ENCODE measurements at regions not wholly inside any gene's neighbourhood (a gene's known extent, or its start where the extent isn't known, plus 50 kb on each side); places are given as distances from the start of the nearest gene placed in this dataset.

GRCh38 chrX:45571453-45571852 is 370.8 kb upstream of the DIPK2B start:
- POLR2A ChIA-PET, result no interaction called here
- H3K9me3 ChIP-seq, result no peaks in the 10 kb centered on the region
- CTCF ChIA-PET, result interaction anchor here (1.0 kb wide), 1 partner anchor 10 kb away, joined by 3 read pairs; no protein-coding TSS in a partner anchor
- 78% methylated on average over 4 of the region's 4 CpGs for WGBS (ENCODE audit: missing lambda C conversion rate)
- H3K27ac ChIP-seq, result no peak overlapping the region
- FAIRE-seq (no peak), ATAC-seq (no peak), DNase-seq (ENCODE audit: low read depth in 1 of 2, low spot score in 1 of 2) (no peak)
- H3K4me3 ChIP-seq, result no peak overlapping the region
- no peaks in the 10 kb centered on the region for H3K4me1 ChIP-seq
- TF ChIP-seq NPAS2 (CRISPR knock-in tag; IDR thresholded peaks at IDR 0.05; ENCODE audit: borderline replicate concordance) (no peak), EHF (CRISPR knock-in tag; IDR thresholded peaks at IDR 0.05) (no peak), ELK1 (IDR thresholded peaks at IDR 0.05; ENCODE audit: low read depth, low read length) (no peak), EP300 (IDR thresholded peaks at IDR 0.05) (no peak), POLR2AphosphoS2 (conservative IDR thresholded peaks at IDR 0.05; ENCODE audit: low read length) (no peak), HOXB13 (CRISPR knock-in tag; IDR thresholded peaks at IDR 0.05; ENCODE audit: low read depth) (no peak), RNF2 (IDR thresholded peaks at IDR 0.05; ENCODE audit: borderline replicate concordance, low read depth) (no peak), TFCP2L1 (CRISPR knock-in tag; IDR thresholded peaks at IDR 0.05) (no peak), ATOH8 (CRISPR knock-in tag; IDR thresholded peaks at IDR 0.05; ENCODE audit: low read depth) (no peak), ZFP36 (IDR thresholded peaks at IDR 0.05; ENCODE audit: borderline replicate concordance, partially characterized antibody) (no peak), MYC (IDR thresholded peaks at IDR 0.05; ENCODE audit: borderline replicate concordance, low read length) (no peak)
- no peak overlapping the region for H3K4me2 ChIP-seq

GRCh38 chrX:45566456-45566855 is 365.8 kb upstream of the DIPK2B start:
- ATAC-seq (no peak), DNase-seq (ENCODE audit: low read depth in 1 of 2, low spot score in 1 of 2) (no peak), FAIRE-seq (peak; percentile 13)
- Histone ChIP-seq H3K9me3 (no peaks in the 10 kb centered on the region), H3K27ac (no peak overlapping the region), H3K4me3 (no peak overlapping the region), H3K4me2 (no peak overlapping the region), H3K4me1 (no peaks in the 10 kb centered on the region)
- WGBS (ENCODE audit: missing lambda C conversion rate), result 52% methylated on average over 2 of the region's 2 CpGs
- ChIA-PET POLR2A (no interaction called here), CTCF (no interaction called here)
- TF ChIP-seq TP53 (CRISPR knock-in tag; IDR thresholded peaks at IDR 0.05), result no peak
- TF ChIP-seq HMGXB4 (CRISPR knock-in tag; IDR thresholded peaks at IDR 0.05; ENCODE audit: borderline replicate concordance), result no peak
- no peak for TF ChIP-seq NR3C1 (IDR thresholded peaks at IDR 0.05)
- no peak for TF ChIP-seq EHMT2 (IDR thresholded peaks at IDR 0.05; ENCODE audit: low read depth)
- TF ChIP-seq EP300 (IDR thresholded peaks at IDR 0.05), result no peak
- TF ChIP-seq CEBPB (IDR thresholded peaks at IDR 0.05), result no peak
- TF ChIP-seq HDAC2 (IDR thresholded peaks at IDR 0.05), result no peak
- no peak for TF ChIP-seq ATOH8 (CRISPR knock-in tag; IDR thresholded peaks at IDR 0.05; ENCODE audit: low read depth)
- TF ChIP-seq POLR2AphosphoS2 (conservative IDR thresholded peaks at IDR 0.05; ENCODE audit: low read length), result no peak
- no peak for TF ChIP-seq RARB (CRISPR knock-in tag; IDR thresholded peaks at IDR 0.05)
- TF ChIP-seq MAZ (IDR thresholded peaks at IDR 0.05; ENCODE audit: borderline replicate concordance, low read depth, low read length), result no peak
- TF ChIP-seq FOXS1 (CRISPR knock-in tag; IDR thresholded peaks at IDR 0.05), result no peak
- no peak for TF ChIP-seq NPAS2 (CRISPR knock-in tag; IDR thresholded peaks at IDR 0.05; ENCODE audit: borderline replicate concordance)
- no peak for TF ChIP-seq HOXA7 (CRISPR knock-in tag; IDR thresholded peaks at IDR 0.05)
- TF ChIP-seq USF2 (IDR thresholded peaks at IDR 0.05), result no peak
- TF ChIP-seq ZFP36 (IDR thresholded peaks at IDR 0.05; ENCODE audit: borderline replicate concordance, partially characterized antibody), result no peak
- no peak for TF ChIP-seq ZC3H11A (IDR thresholded peaks at IDR 0.05)
